HEK293 (cell line): ENCODE measurements at regions not wholly inside any gene's neighbourhood (a gene's known extent, or its start where the extent isn't known, plus 50 kb on each side); places are given as distances from the start of the nearest gene placed in this dataset.

Source experiments
- CTCF ChIA-PET: fragments of 350-600 bp; formaldehyde crosslinking; extraction: SDS; loops from one replicate; lab custom pipeline; 2021; ENCODE audit warnings: antibody characterized with exemption; lab: Yijun Ruan, JAX
- POLR2A ChIA-PET: fragments of 300-600 bp; formaldehyde crosslinking; extraction: SDS; loops from one replicate; lab custom pipeline; 2020; ENCODE audit warnings: antibody characterized with exemption, inconsistent platforms; lab: Yijun Ruan, JAX
- H3K27ac ChIP-seq: fragments of 200-500 bp; sonication (Bioruptor generic); 2 replicates; pipeline ENCODE4 v1.5.1; 2014; ENCODE audit warnings: low read depth, low read length, control low read depth, inconsistent platforms; ENCODE audit errors: extremely low read depth
- H3K36me3 ChIP-seq, 2 experiments: fragments of 200-500 bp in 1 of 2; sonication (Bioruptor generic) in 1 of 2; 1 replicate in 1 of 2; 2 replicates in 1 of 2; pipeline ENCODE4 v1.5.1; 2014 to 2017; ENCODE audit warnings: inconsistent platforms in 2 of 2, low read length in 2 of 2; ENCODE audit not compliant: control insufficient read depth in 2 of 2, insufficient read depth in 1 of 2
- H3K4me1 ChIP-seq: fragments of 200-500 bp; sonication (Bioruptor generic); 2 replicates; pipeline ENCODE4 v1.5.1; 2014; ENCODE audit warnings: mild to moderate bottlenecking, low read length, inconsistent platforms; ENCODE audit not compliant: control insufficient read depth, insufficient read depth
- H3K4me3 ChIP-seq: 2 replicates; pipeline ENCODE4 v1.5.1; 2011; ENCODE audit warnings: low read depth, mild to moderate bottlenecking, control low read depth, low read length, moderate library complexity
- H3K9me3 ChIP-seq: fragments of 200-500 bp; sonication (Bioruptor generic); 2 replicates; pipeline ENCODE4 v1.5.1; 2014; ENCODE audit warnings: low read depth, low read length, inconsistent platforms; ENCODE audit not compliant: control insufficient read depth, insufficient read depth
- BCL11A ChIP-seq: fragments of 450-650 bp; formaldehyde crosslinking; IDR thresholded peaks from 2 replicates; pipeline ENCODE4 v1.5.1; 2016; ENCODE audit warnings: low read depth, missing biosample characterization, missing genetic modification characterization
- BCL6B ChIP-seq: fragments of 450-650 bp; formaldehyde crosslinking; IDR thresholded peaks from 2 replicates; pipeline ENCODE4 v1.5.1; 2017; ENCODE audit warnings: missing biosample characterization, missing genetic modification characterization
- CTCF ChIP-seq: fragments of 450-650 bp; formaldehyde crosslinking; IDR thresholded peaks from 2 replicates; pipeline ENCODE4 v1.5.1; 2016; ENCODE audit warnings: missing biosample characterization, missing genetic modification characterization
- EGR2 ChIP-seq: fragments of 450-650 bp; formaldehyde crosslinking; IDR thresholded peaks from 2 replicates; pipeline ENCODE4 v1.5.1; 2016; ENCODE audit warnings: low read depth, missing biosample characterization, missing genetic modification characterization
- ELK4 ChIP-seq: IDR thresholded peaks from 2 replicates; pipeline ENCODE4 v1.6.1; 2011; ENCODE audit warnings: mild to moderate bottlenecking, low read depth, low read length, borderline replicate concordance
- FEZF1 ChIP-seq: fragments of 450-650 bp; formaldehyde crosslinking; IDR thresholded peaks from 2 replicates; pipeline ENCODE4 v1.5.1; 2016; ENCODE audit warnings: missing biosample characterization, missing genetic modification characterization
- HOXD13 ChIP-seq: sonication (generic); formaldehyde crosslinking; IDR thresholded peaks from 2 replicates; pipeline ENCODE4 v1.8.0; 2022; ENCODE audit warnings: missing genetic modification reagents, borderline replicate concordance
- KLF1 ChIP-seq: fragments of 450-650 bp; formaldehyde crosslinking; IDR thresholded peaks from 2 replicates; pipeline ENCODE4 v1.5.1; 2016; ENCODE audit warnings: missing biosample characterization, missing genetic modification characterization
- KLF17 ChIP-seq: fragments of 450-650 bp; formaldehyde crosslinking; IDR thresholded peaks from 2 replicates; pipeline ENCODE4 v1.5.1; 2016; ENCODE audit warnings: missing biosample characterization, missing genetic modification characterization
- MEIS1 ChIP-seq: sonication (generic); formaldehyde crosslinking; IDR thresholded peaks from 2 replicates; pipeline ENCODE4 v1.8.1; 2022; ENCODE audit warnings: missing genetic modification reagents, mild to moderate bottlenecking, borderline replicate concordance
- OVOL3 ChIP-seq: fragments of 450-650 bp; formaldehyde crosslinking; IDR thresholded peaks from 2 replicates; pipeline ENCODE4 v1.5.1; 2016; ENCODE audit warnings: missing biosample characterization, missing genetic modification characterization
- PRDM1 ChIP-seq: fragments of 450-650 bp; formaldehyde crosslinking; IDR thresholded peaks from 2 replicates; pipeline ENCODE4; 2016; ENCODE audit warnings: missing biosample characterization, missing genetic modification characterization
- SP7 ChIP-seq: fragments of 450-650 bp; formaldehyde crosslinking; IDR thresholded peaks from 2 replicates; pipeline ENCODE4 v1.5.1; 2016; ENCODE audit warnings: missing biosample characterization, missing genetic modification characterization
- YY2 ChIP-seq: fragments of 450-650 bp; formaldehyde crosslinking; IDR thresholded peaks from 2 replicates; pipeline ENCODE4 v1.5.1; 2016; ENCODE audit warnings: missing biosample characterization, missing genetic modification characterization
- ZBTB17 ChIP-seq: fragments of 450-650 bp; formaldehyde crosslinking; IDR thresholded peaks from 2 replicates; pipeline ENCODE4 v1.5.1; 2016; ENCODE audit warnings: missing biosample characterization, missing genetic modification characterization
- ZEB2 ChIP-seq: fragments of 450-650 bp; formaldehyde crosslinking; IDR thresholded peaks from 2 replicates; pipeline ENCODE4 v1.5.1; 2016; ENCODE audit warnings: missing biosample characterization, missing genetic modification characterization
- ZNF155 ChIP-seq: fragments of 450-650 bp; formaldehyde crosslinking; IDR thresholded peaks from 2 replicates; pipeline ENCODE4 v1.5.1; 2016; ENCODE audit warnings: missing biosample characterization, missing genetic modification characterization
- ZNF157 ChIP-seq: fragments of 450-650 bp; formaldehyde crosslinking; IDR thresholded peaks from 2 replicates; pipeline ENCODE4 v1.5.1; 2016; ENCODE audit warnings: missing biosample characterization, missing genetic modification characterization
- ZNF184 ChIP-seq: fragments of 450-650 bp; IDR thresholded peaks from 2 replicates; pipeline ENCODE4 v1.5.1; 2018; ENCODE audit warnings: missing biosample characterization, mild to moderate bottlenecking, missing genetic modification characterization
- ZNF223 ChIP-seq: fragments of 450-650 bp; formaldehyde crosslinking; IDR thresholded peaks from 2 replicates; pipeline ENCODE4 v1.5.1; 2016; ENCODE audit warnings: missing biosample characterization, missing genetic modification characterization
- ZNF24 ChIP-seq: fragments of 450-650 bp; formaldehyde crosslinking; IDR thresholded peaks from 2 replicates; pipeline ENCODE4 v1.5.1; 2016; ENCODE audit warnings: missing biosample characterization, missing genetic modification characterization
- ZNF266 ChIP-seq: fragments of 450-650 bp; formaldehyde crosslinking; IDR thresholded peaks from 2 replicates; pipeline ENCODE4 v1.5.1; 2016; ENCODE audit warnings: missing biosample characterization, missing genetic modification characterization, low read depth
- ZNF280D ChIP-seq: fragments of 450-650 bp; formaldehyde crosslinking; IDR thresholded peaks from 2 replicates; pipeline ENCODE4 v1.5.1; 2016; ENCODE audit warnings: missing biosample characterization, missing genetic modification characterization
- ZNF341 ChIP-seq: fragments of 450-650 bp; formaldehyde crosslinking; IDR thresholded peaks from 2 replicates; pipeline ENCODE4; 2016; ENCODE audit warnings: low read depth, missing biosample characterization, missing genetic modification characterization
- ZNF423 ChIP-seq: fragments of 450-650 bp; formaldehyde crosslinking; IDR thresholded peaks from 2 replicates; pipeline ENCODE4 v1.5.1; 2016; ENCODE audit warnings: missing biosample characterization, missing genetic modification characterization
- ZNF501 ChIP-seq: fragments of 450-650 bp; formaldehyde crosslinking; IDR thresholded peaks from 2 replicates; pipeline ENCODE4 v1.5.1; 2016; ENCODE audit warnings: missing biosample characterization, missing genetic modification characterization
- ZNF544 ChIP-seq: fragments of 450-650 bp; formaldehyde crosslinking; IDR thresholded peaks from 2 replicates; pipeline ENCODE4 v1.5.0; 2017; ENCODE audit warnings: missing biosample characterization, missing genetic modification characterization
- ZNF548 ChIP-seq: fragments of 450-650 bp; formaldehyde crosslinking; IDR thresholded peaks from 2 replicates; pipeline ENCODE4 v1.5.1; 2016; ENCODE audit warnings: missing biosample characterization, missing genetic modification characterization
- ZNF560 ChIP-seq: fragments of 450-650 bp; formaldehyde crosslinking; IDR thresholded peaks from 2 replicates; pipeline ENCODE4 v1.5.1; 2017; ENCODE audit warnings: missing biosample characterization, missing genetic modification characterization, borderline replicate concordance
- ZNF585B ChIP-seq: fragments of 450-650 bp; formaldehyde crosslinking; IDR thresholded peaks from 2 replicates; pipeline ENCODE4 v1.5.1; 2016; ENCODE audit warnings: missing biosample characterization, missing genetic modification characterization
- ZNF776 ChIP-seq: fragments of 450-650 bp; formaldehyde crosslinking; IDR thresholded peaks from 2 replicates; pipeline ENCODE4 v1.5.0; 2017; ENCODE audit warnings: missing biosample characterization, missing genetic modification characterization, borderline replicate concordance
- ZNF785 ChIP-seq: fragments of 450-650 bp; formaldehyde crosslinking; IDR thresholded peaks from 2 replicates; pipeline ENCODE4 v1.5.1; 2016; ENCODE audit warnings: missing biosample characterization, missing genetic modification characterization
- ZXDB ChIP-seq: fragments of 450-650 bp; formaldehyde crosslinking; IDR thresholded peaks from 2 replicates; pipeline ENCODE4 v1.5.1; 2016; ENCODE audit warnings: missing biosample characterization, missing genetic modification characterization

- ChIA-PET CTCF (interaction anchor here (0.5 kb wide), 1 partner anchor 21 kb away, joined by 3 read pairs; no protein-coding TSS in a partner anchor), POLR2A (no interaction called here)
- H3K9me3 ChIP-seq, result no peaks in the 10 kb centered on the region
- H3K4me1 ChIP-seq, result peaks cover 10% of the 10 kb centered on the region
- H3K27ac ChIP-seq, result peak overlapping the region; percentile 46
- no peaks in the 10 kb centered on the region for H3K36me3 ChIP-seq
- no peak overlapping the region for H3K4me3 ChIP-seq
- TF ChIP-seq ZNF501 (tag by site-specific recombination) (no peak), ZNF785 (tag by site-specific recombination) (no peak), CTCF (tag by site-specific recombination) (no peak), ZNF266 (tag by site-specific recombination) (no peak), ZNF544 (no peak), HOXD13 (CRISPR knock-in tag) (no peak), ZEB2 (no peak), ZNF341 (tag by site-specific recombination) (peak; percentile 27; the same call in 1 of the 2 replicates), BCL11A (tag by site-specific recombination) (peak; percentile 64; the same call in 1 of the 2 replicates), ZXDB (peak; percentile 44; the same call in 1 of the 2 replicates), YY2 (tag by site-specific recombination) (no peak), ZNF423 (tag by site-specific recombination) (no peak), BCL6B (tag by site-specific recombination) (no peak), KLF17 (tag by site-specific recombination) (no peak), EGR2 (tag by site-specific recombination) (no peak), MEIS1 (no peak), ZNF157 (no peak), SP7 (tag by site-specific recombination) (no peak), OVOL3 (tag by site-specific recombination) (peak; percentile 87), ZNF560 (tag by site-specific recombination) (no peak), ZNF776 (tag by site-specific recombination) (no peak), ZNF548 (tag by site-specific recombination) (no peak), ZNF184 (tag by site-specific recombination) (no peak), PRDM1 (tag by site-specific recombination) (no peak), ZNF585B (tag by site-specific recombination) (no peak), ZBTB17 (no peak), ZNF155 (tag by site-specific recombination) (no peak), ZNF223 (tag by site-specific recombination) (no peak), ZNF24 (tag by site-specific recombination) (peak; percentile 77), KLF1 (no peak), ELK4 (no peak), FEZF1 (peak; percentile 99), ZNF280D (tag by site-specific recombination) (no peak)
These were observed 58.2 kb downstream of the DRD1 start for GRCh38 chr5:175385691-175386362.
